CD4-positive, alpha-beta T cell treated with Interferon alpha-2 for 1 hour (primary cell): ENCODE measurements at regions not wholly inside any gene's neighbourhood (a gene's known extent, or its start where the extent isn't known, plus 50 kb on each side); places are given as distances from the start of the nearest gene placed in this dataset.
"Not testable (repeated sequence)": the region's sequence is repeated elsewhere in the genome, so short reads cannot be mapped to it uniquely, and the experiment has no call there.

Source experiments
- DNase-seq, 2 donors: peaks; one replicate each; pipeline ENCODE4 v3.0.0-alpha.2; 2020 to 2022

- no peak for DNase-seq
These were observed 330.1 kb downstream of the PAPSS1 start for GRCh38 chr4:107389965-107390364.

DNA sequence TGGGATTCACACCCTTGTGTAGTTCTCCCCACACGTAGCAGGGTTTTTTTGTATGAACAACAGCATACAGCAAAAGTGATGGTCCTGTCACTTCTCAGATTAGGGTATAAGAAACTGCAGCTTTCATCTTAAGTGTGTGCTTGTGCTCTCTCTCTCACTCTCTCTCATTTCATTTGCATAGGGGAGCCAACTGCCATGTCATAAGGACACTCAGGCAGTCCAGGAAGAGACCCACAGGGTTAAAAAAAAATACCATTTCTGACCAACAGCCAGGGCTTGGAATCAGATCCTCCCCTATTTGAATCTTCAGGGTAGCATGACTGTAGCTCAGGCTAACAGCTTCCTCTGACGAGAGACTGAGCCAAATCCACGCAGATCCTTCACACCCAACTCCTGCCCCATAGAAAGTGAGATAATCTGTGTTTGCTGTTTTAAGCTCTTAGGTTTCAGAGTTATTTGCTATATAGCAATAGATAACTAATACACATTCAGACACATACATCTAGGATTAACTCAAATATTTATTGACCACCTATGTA is 331.2 kb downstream of the PAPSS1 start:
- DNase-seq, result no peak

- no peak for DNase-seq
These were observed 339.1 kb downstream of the PAPSS1 start for GRCh38 chr4:107380836-107381438.

DNA sequence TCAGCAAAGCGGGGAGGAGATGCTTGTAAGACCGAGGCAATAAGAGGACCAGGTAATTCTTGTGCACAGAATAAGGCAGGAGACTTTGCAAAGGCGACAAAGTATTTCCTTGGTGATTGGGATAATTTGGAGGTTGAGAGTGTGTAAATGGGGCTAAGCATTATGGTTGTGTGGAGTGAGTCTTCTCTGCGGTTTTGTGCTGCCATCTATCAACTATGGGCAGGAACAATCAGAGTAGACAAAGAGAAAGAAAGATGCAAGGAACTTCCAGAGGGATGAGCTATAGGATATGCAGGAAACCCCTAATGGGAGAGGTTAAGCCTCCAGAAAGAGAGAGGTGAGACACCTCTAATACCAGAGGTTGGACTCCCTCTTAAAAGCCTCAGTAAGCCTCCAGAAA is 339.8 kb downstream of the PAPSS1 start:
- no peak for DNase-seq

DNA sequence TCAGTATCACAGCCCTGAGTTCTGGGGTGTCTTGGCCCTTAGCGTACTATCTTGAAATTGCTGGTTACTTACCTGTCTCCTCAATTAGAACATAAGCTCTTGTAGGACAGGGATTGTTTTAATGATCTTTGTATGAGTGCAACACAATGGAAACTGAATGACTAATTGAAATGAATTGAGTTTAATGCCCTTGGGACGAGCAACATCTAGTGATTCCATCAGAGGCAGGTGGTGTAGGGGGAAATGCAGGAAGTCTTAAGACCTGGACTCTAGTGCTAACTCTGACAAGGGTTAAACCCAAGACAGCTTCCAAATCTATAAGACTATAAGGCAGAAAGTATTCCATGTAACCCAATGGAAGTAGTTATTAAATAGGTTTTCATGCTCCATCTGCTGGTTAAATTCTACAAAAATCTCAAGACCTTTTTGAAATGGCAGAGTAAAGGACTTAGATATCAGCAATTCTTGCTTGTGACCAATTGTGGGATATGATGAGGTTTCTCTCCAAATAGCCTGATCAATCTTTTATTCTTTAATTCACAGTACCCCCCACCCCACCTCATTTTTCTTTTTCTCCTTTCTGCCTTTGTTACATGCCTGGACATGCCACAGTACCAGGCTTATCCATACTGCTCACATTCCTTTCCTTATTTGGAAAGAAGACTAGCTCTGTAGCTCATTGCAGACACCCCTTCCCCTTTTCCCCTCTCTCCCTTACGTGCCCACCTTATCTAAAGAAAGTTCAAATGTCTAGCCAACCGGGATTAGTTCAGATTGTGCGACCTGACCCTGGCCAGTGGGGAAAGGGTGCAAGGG is 340.8 kb downstream of the PAPSS1 start:
- DNase-seq, result no peak

GRCh38 chr4:107376293-107376692 is 340.2 kb upstream of the DKK2 start:
- no peak for DNase-seq

DNA sequence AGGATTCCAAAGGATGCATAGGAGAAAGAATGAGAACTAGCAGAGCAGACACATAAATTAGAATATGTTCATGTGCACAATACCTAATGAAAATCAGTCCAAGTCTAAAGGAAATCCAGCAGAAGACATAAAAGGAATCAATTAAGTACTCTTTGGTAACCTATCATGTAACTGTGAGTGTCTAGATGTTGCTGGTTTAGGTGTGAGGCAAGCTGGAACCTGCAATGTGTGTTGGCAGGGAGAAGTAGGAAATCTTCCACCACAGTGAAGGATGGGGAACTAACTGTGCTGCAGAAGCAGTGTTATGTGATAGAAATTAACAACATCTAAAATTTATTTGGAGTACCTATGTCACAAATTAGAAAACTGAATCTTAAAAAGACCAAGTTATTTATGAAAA is 330.8 kb upstream of the DKK2 start:
- no peak for DNase-seq

GRCh38 chr4:107366016-107366735 is 330.1 kb upstream of the DKK2 start:
- DNase-seq, result no peak

DNA sequence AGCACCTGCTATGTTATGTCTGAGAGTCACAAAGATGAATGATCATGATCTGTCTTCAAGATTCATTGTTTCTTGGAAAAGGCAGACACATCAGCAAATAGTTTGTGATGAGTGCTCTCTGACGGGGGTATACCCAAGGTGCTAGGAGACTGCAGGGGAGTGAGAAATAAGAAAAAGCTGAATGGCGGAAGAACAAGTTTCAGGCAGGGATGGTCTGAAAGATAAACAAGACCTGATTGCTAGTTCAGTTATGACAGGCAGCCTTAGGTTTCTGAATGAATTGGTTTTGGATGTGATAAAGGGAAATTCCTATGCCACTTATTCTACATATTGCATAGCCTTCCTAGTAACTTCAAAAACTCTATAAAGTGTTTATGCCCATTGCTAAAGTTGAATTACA is 327.0 kb upstream of the DKK2 start:
- no peak for DNase-seq

DNA sequence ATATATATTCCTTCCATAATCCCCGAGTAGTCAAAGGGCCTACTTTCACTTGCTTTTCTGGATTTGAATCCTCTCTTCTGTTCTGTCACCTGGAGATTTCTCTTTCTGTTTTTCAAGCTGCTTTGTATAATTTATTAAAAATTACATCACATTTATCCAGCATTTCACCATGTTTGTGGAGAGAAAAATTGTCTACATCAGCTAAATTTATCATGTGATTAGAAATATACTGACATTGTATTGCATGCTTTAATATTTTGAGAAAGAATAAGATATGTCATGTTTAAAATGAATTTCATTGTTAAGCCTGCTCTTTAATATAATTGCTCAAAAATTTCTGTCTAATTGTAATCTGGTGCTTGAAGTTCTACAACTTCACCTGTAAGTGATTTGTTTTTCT is 323.1 kb upstream of the DKK2 start:
- no peak for DNase-seq

DNA sequence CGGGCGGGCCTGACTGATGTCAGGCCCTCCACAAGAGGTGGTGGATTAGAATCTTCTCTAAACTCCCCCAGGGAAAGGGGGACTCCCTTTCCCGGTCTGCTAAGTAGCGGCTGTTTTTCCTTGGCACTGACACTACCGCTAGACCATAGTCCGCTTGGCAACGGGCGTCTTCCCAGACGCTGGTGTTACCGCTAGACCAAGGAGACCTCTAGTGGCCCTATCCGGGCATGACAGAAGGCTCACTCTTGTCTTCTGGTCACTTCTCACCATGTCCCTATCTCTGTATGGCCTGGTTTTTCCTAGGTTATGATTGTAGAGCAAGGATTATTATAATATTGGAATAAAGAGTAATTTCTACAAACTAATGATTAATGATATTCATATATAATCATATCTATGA is 318.2 kb upstream of the DKK2 start:
- not testable (repeated sequence) for DNase-seq

- no peak for DNase-seq
These were observed 315.1 kb upstream of the DKK2 start for GRCh38 chr4:107351196-107351595.

GRCh38 chr4:107349732-107350131 is 313.6 kb upstream of the DKK2 start:
- no peak for DNase-seq

DNA sequence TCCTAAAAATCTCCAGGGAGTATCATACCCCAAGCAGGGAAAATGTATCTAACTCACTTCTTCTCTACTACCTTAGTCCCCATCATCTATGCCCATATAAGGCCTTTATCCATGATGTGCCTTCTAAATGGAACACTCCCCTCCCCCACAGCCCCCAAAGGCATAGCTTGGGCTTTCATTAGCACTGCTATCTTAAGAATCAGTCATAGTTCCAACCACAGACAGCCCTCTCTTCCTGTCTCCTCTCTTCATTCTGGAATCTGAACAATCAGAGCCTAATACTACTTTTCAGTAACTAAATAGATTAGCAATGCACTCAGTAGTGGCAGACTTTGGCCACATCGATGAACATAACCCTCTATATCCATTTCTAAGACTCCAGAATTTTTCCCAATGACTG is 313.2 kb upstream of the DKK2 start:
- DNase-seq, result no peak

DNA sequence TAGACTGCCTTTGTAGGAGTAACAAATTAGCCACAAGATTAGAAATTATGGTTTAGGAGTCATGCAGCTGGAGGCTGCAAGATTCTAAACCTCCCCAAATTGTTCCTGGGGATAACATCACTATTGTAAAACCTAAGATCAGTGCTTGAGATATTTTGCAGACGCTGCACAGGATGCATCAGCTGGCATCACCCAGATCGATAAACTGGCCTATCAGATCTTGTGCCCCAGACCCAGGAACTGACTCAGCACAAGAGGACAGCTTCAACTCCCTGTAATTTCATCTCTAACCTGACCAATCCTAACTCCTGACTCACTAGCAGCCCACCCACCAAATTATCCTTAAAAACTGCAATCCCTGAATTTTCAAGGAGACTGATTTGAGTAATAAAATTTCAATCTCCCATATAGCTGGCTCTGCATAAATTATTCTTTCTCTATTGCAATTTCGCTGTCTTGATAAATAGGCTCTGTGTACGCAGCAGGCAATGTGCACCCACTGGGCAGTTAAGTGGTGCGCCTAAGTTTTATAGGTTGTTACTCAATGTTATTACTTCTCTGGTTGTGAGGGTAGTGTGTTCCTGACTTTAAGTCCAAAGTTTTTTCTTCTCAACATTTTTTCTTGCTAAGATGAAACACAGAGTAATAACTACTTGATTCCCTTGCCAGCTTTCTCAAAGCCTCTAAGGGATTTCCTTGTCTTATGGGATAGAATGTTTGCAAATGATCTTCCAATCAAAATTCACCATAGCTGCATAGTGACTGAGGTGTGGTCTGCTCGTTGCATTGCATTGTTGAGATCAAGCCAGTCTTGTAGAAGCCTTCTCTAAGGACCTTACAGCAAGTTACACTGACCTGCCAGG is 312.3 kb upstream of the DKK2 start:
- DNase-seq, result no peak

- DNase-seq, result no peak
These were observed 297.4 kb upstream of the DKK2 start for GRCh38 chr4:107333518-107333917.

- not testable (repeated sequence) for DNase-seq
These were observed 296.5 kb upstream of the DKK2 start for GRCh38 chr4:107332656-107333055.

DNA sequence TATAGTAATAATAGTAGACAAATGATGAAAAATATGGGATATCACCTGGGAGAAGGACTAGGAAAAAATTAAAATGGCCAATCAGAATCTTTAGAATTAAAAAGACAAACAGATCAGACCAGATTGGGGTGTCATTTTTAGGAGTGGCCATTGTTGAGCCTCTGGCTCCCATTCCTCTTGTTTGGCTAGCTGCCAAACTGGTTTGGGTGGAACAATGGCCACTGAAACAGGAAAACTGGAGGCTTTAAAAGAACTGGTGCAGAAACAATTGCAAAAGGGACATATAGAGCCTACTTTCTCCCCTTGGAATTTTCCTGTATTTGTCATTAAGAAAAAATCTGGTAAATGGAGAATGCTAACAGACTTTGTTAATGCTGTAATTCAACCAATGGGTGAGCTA is 294.8 kb upstream of the DKK2 start:
- no peak for DNase-seq

GRCh38 chr4:107319386-107319785 is 283.3 kb upstream of the DKK2 start:
- DNase-seq, result no peak

DNA sequence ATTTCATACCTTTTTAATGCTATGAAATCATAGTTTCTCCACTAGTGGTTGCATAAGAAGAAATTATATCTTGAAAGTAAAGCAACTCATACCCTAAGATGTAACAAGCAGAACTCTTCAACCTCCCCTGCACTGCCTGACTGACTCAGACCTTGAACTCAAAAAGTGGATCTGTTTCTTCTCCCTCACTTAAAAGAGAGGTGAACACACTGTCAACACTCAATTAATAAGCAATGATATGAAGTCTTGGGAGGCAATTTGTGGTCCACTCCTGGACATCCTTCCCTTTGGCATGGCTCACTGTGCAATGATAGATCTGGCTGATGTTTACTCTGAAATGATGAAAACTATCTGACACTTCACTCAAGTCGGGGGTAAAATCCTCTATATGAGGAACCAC is 282.0 kb upstream of the DKK2 start:
- DNase-seq, result no peak

DNA sequence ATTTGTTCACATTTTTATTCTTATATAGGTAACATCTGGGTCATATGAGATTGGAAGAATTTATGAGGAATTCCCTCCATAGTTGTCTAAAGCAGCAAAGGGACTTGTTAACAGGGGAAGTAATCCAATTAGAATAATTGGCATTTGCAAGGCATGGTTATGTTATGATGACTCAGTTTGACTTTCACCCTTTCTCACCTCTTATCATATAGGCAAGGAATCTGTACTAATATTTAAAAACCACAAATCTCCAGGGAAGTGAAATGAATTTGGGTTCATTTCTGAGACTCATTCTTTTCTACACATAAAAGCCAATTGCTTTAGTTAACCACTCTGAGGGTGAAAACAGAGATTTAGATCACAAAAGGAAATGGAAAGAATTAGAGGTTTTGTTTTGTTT is 281.5 kb upstream of the DKK2 start:
- DNase-seq, result no peak

DNA sequence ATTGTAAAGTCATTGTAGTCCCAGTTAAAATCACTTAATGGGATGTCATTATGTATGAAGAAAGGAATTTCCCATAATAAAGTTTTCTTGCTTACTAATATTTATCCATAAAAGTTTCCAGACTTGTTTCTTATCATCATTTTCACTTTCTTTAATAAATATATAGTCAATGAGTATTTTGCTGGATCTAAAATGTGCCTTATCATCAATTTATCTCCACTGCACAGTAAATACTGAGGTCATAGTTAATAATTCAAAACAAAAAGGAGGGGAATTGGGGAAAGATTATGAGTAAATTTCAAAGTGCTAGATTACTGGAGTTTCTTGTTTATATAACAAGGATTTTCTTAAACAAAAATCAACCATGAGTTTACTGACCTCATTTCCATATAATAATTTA is 279.5 kb upstream of the DKK2 start:
- DNase-seq, result no peak

- DNase-seq, result no peak
These were observed 278.0 kb upstream of the DKK2 start for GRCh38 chr4:107314156-107314555.
